ENCODE measurements at regions not wholly inside any gene's neighbourhood (a gene's known extent, or its start where the extent isn't known, plus 50 kb on each side); places are given as distances from the start of the nearest gene placed in this dataset.

DNA sequence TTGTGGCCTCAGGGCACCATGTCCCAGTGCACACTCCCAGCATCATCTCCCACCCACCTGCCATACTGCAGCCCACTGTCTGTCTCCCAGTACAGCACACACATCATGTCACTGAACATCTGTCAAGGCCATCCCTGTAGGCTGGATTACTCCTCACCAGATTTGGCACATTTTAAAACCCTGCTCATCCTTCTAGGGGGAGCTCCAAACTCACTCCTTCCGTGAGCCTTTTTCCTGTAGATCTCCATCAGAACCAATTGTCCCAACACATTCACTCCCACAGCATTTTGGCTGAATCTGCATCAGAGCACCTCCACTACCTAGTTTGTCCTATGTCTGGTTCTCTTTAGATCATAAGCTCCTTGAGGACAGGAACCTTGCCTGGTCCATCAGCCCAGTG is 58.6 kb upstream of the GRIK3 start:
- Histone ChIP-seq H3K27ac (ENCODE audit: insufficient read depth, low read length) (no peak overlapping the region), H3K4me3 (replicated peaks in 1 of 4; ENCODE audit: control extremely low read depth in 1 of 4, insufficient read depth in 1 of 4, low read depth in 3 of 4, low read length in 4 of 4) (no peak overlapping the region), H4K20me1 (ENCODE audit: control insufficient read depth, extremely low read depth, insufficient read depth, low read length) (no peaks in the 10 kb centered on the region), H3K4me1 (ENCODE audit: control insufficient read depth, extremely low read depth, insufficient read depth, low read length) (no peaks in the 10 kb centered on the region), H3K9me3 (ENCODE audit: control insufficient read depth, insufficient read depth, low read depth, low read length) (no peaks in the 10 kb centered on the region), H3K36me3 (ENCODE audit: control insufficient read depth, insufficient read depth, low read length) (no peaks in the 10 kb centered on the region), H3K9ac (ENCODE audit: insufficient read depth, low read length) (no peak overlapping the region), H3K79me2 (ENCODE audit: control insufficient read depth, insufficient read depth, low read length) (no peaks in the 10 kb centered on the region), H3K4me2 (ENCODE audit: extremely low read depth, insufficient read depth, low read length) (no peak overlapping the region), H3K27me3 (ENCODE audit: control insufficient read depth, insufficient read depth, low read length) (no peaks in the 10 kb centered on the region), H2AFZ (ENCODE audit: low read length) (no peak overlapping the region)
- TF ChIP-seq CTCF (conservative IDR thresholded peaks at IDR 0.05 in 1 of 2, IDR thresholded peaks at IDR 0.05 in 1 of 2; ENCODE audit: low read depth in 1 of 2, low read length in 2 of 2) (no peak), EZH2 (IDR thresholded peaks at IDR 0.05; ENCODE audit: low read length, missing control alignments) (no peak)
- DNase-seq (ENCODE audit: low read depth in 2 of 2) = no peak

DNA sequence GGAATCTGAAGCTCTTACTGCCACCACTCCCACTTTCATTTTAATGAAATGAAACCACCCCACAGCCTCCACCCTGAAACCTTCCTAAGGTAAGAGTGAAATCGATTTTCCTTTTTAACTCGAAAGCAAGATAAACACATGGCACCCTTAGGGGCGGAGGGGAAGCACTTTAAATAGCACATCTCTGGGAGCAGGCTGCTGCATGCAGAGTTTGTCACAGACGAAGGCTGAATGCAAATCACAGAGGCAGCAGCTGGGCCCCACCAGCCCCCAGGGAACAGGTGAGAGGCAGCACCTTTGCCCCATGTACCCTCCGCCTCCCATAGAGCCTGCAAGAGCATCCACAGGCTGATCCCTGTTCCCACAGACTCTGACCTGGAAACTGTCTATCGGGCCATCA is 60.0 kb upstream of the GRIK3 start:
- Histone ChIP-seq H3K36me3 (ENCODE audit: control insufficient read depth, insufficient read depth, low read length) (no peaks in the 10 kb centered on the region), H3K4me2 (ENCODE audit: extremely low read depth, insufficient read depth, low read length) (no peak overlapping the region), H3K4me3 (replicated peaks in 1 of 4; ENCODE audit: control extremely low read depth in 1 of 4, insufficient read depth in 1 of 4, low read depth in 3 of 4, low read length in 4 of 4) (no peak overlapping the region), H4K20me1 (ENCODE audit: control insufficient read depth, extremely low read depth, insufficient read depth, low read length) (no peaks in the 10 kb centered on the region), H3K27ac (ENCODE audit: insufficient read depth, low read length) (no peak overlapping the region), H3K9ac (ENCODE audit: insufficient read depth, low read length) (no peak overlapping the region), H2AFZ (ENCODE audit: low read length) (no peak overlapping the region), H3K4me1 (ENCODE audit: control insufficient read depth, extremely low read depth, insufficient read depth, low read length) (no peaks in the 10 kb centered on the region), H3K27me3 (ENCODE audit: control insufficient read depth, insufficient read depth, low read length) (no peaks in the 10 kb centered on the region), H3K79me2 (ENCODE audit: control insufficient read depth, insufficient read depth, low read length) (no peaks in the 10 kb centered on the region), H3K9me3 (ENCODE audit: control insufficient read depth, insufficient read depth, low read depth, low read length) (no peaks in the 10 kb centered on the region)
- no peak for DNase-seq (ENCODE audit: low read depth in 2 of 2)
- TF ChIP-seq EZH2 (IDR thresholded peaks at IDR 0.05; ENCODE audit: low read length, missing control alignments) (no peak), CTCF (conservative IDR thresholded peaks at IDR 0.05 in 1 of 2, IDR thresholded peaks at IDR 0.05 in 1 of 2; ENCODE audit: low read depth in 1 of 2, low read length in 2 of 2) (no peak)

GRCh38 chr1:37096523-37096922 is 62.2 kb upstream of the GRIK3 start:
- Histone ChIP-seq H3K9me3 (ENCODE audit: control insufficient read depth, insufficient read depth, low read depth, low read length) (no peaks in the 10 kb centered on the region), H3K27me3 (ENCODE audit: control insufficient read depth, insufficient read depth, low read length) (no peaks in the 10 kb centered on the region), H3K4me1 (ENCODE audit: control insufficient read depth, extremely low read depth, insufficient read depth, low read length) (no peaks in the 10 kb centered on the region), H2AFZ (ENCODE audit: low read length) (no peak overlapping the region), H3K4me2 (ENCODE audit: extremely low read depth, insufficient read depth, low read length) (no peak overlapping the region), H3K36me3 (ENCODE audit: control insufficient read depth, insufficient read depth, low read length) (no peaks in the 10 kb centered on the region), H3K9ac (ENCODE audit: insufficient read depth, low read length) (no peak overlapping the region), H3K79me2 (ENCODE audit: control insufficient read depth, insufficient read depth, low read length) (no peaks in the 10 kb centered on the region), H3K4me3 (replicated peaks in 1 of 4; ENCODE audit: control extremely low read depth in 1 of 4, insufficient read depth in 1 of 4, low read depth in 3 of 4, low read length in 4 of 4) (no peak overlapping the region), H3K27ac (ENCODE audit: insufficient read depth, low read length) (no peak overlapping the region), H4K20me1 (ENCODE audit: control insufficient read depth, extremely low read depth, insufficient read depth, low read length) (no peaks in the 10 kb centered on the region)
- TF ChIP-seq CTCF (conservative IDR thresholded peaks at IDR 0.05 in 1 of 2, IDR thresholded peaks at IDR 0.05 in 1 of 2; ENCODE audit: low read depth in 1 of 2, low read length in 2 of 2) (no peak), EZH2 (IDR thresholded peaks at IDR 0.05; ENCODE audit: low read length, missing control alignments) (no peak)
- DNase-seq (ENCODE audit: low read depth in 2 of 2) = no peak

All from fibroblast of lung (primary cell).